GM23248 (cell line): ENCODE measurements at regions not wholly inside any gene's neighbourhood (a gene's known extent, or its start where the extent isn't known, plus 50 kb on each side); places are given as distances from the start of the nearest gene placed in this dataset.

Experiments used
- DNase-seq: peaks from one replicate; pipeline ENCODE4 v3.0.0-alpha.2; 2015
- H2AFZ ChIP-seq: fragments of 200-600 bp; sonication (generic); 2 replicates; pipeline ENCODE4 v1.6.1; 2016; ENCODE audit warnings: antibody characterized with exemption
- H3F3A ChIP-seq: fragments of 200-600 bp; sonication (generic); 2 replicates; pipeline ENCODE4 v1.6.1; 2016; ENCODE audit warnings: mild to moderate bottlenecking, antibody characterized with exemption, mixed run types; ENCODE audit not compliant: insufficient read depth
- H3K27ac ChIP-seq: fragments of 200-600 bp; sonication (generic); 2 replicates; pipeline ENCODE4 v1.5.1; 2016; ENCODE audit warnings: mild to moderate bottlenecking
- H3K27me3 ChIP-seq: fragments of 200-600 bp; sonication (generic); replicated peaks from 2 replicates; pipeline ENCODE4 v1.6.1; 2016; ENCODE audit warnings: mild to moderate bottlenecking; ENCODE audit not compliant: insufficient read depth
- H3K36me3 ChIP-seq: fragments of 200-600 bp; sonication (generic); 2 replicates; pipeline ENCODE4 v1.6.1; 2016; ENCODE audit warnings: low read depth, mild to moderate bottlenecking
- H3K4me1 ChIP-seq: fragments of 200-600 bp; sonication (generic); 2 replicates; pipeline ENCODE4 v1.6.1; 2016; ENCODE audit warnings: mild to moderate bottlenecking; ENCODE audit not compliant: insufficient read depth
- H3K4me2 ChIP-seq: fragments of 200-600 bp; sonication (generic); one replicate; pipeline ENCODE4 v1.6.1; 2016; ENCODE audit warnings: mild to moderate bottlenecking; ENCODE audit not compliant: unreplicated experiment
- H3K4me3 ChIP-seq: fragments of 200-600 bp; sonication (generic); 2 replicates; pipeline ENCODE4 v1.5.1; 2016; ENCODE audit warnings: mild to moderate bottlenecking
- H3K79me2 ChIP-seq: fragments of 200-600 bp; sonication (generic); 2 replicates; pipeline ENCODE4 v1.6.1; 2016; ENCODE audit warnings: mild to moderate bottlenecking; ENCODE audit not compliant: insufficient read depth
- H3K9ac ChIP-seq: fragments of 200-600 bp; sonication (generic); 2 replicates; pipeline ENCODE4 v1.6.1; 2016; ENCODE audit warnings: mild to moderate bottlenecking
- H3K9me2 ChIP-seq: fragments of 200-600 bp; sonication (generic); 2 replicates; pipeline ENCODE4 v1.6.1; 2016; ENCODE audit warnings: mixed run types, mild to moderate bottlenecking, moderate library complexity; ENCODE audit not compliant: insufficient read depth
- H3K9me3 ChIP-seq: fragments of 200-600 bp; sonication (generic); one replicate; pipeline ENCODE4 v1.6.1; 2017; ENCODE audit warnings: low read depth
- H4K20me1 ChIP-seq: fragments of 200-600 bp; sonication (generic); 2 replicates; pipeline ENCODE4 v1.6.0; 2016; ENCODE audit not compliant: insufficient read depth
- EZH2 ChIP-seq: fragments of 200-600 bp; sonication (generic); IDR thresholded peaks from 2 replicates; pipeline ENCODE4 v1.6.1; 2018; ENCODE audit warnings: antibody characterized with exemption, mild to moderate bottlenecking; ENCODE audit not compliant: insufficient read depth, poor library complexity, severe bottlenecking
- EZH2phosphoT487 ChIP-seq: fragments of 200-600 bp; sonication (generic); IDR thresholded peaks from 2 replicates; pipeline ENCODE4 v1.6.1; 2018; ENCODE audit warnings: antibody characterized with exemption, moderate library complexity, mild to moderate bottlenecking, low read depth; ENCODE audit not compliant: insufficient read depth
- WGBS, 2 experiments: methylation state at CpG; one replicate each; pipeline ENCODE4 v1.1.6; 2015 to 2017; ENCODE audit warnings: low lambda C conversion rate in 2 of 2, low coverage in 1 of 2; ENCODE audit errors: missing lambda C conversion rate in 2 of 2; 5-methylcytosine and 5-hydroxymethylcytosine counted together
- in situ Hi-C: fragments of 300-500 bp; cut with MboI; formaldehyde crosslinking; loops from 2 replicates; pipeline ENCODE4 v1.15.0; 2020

DNA sequence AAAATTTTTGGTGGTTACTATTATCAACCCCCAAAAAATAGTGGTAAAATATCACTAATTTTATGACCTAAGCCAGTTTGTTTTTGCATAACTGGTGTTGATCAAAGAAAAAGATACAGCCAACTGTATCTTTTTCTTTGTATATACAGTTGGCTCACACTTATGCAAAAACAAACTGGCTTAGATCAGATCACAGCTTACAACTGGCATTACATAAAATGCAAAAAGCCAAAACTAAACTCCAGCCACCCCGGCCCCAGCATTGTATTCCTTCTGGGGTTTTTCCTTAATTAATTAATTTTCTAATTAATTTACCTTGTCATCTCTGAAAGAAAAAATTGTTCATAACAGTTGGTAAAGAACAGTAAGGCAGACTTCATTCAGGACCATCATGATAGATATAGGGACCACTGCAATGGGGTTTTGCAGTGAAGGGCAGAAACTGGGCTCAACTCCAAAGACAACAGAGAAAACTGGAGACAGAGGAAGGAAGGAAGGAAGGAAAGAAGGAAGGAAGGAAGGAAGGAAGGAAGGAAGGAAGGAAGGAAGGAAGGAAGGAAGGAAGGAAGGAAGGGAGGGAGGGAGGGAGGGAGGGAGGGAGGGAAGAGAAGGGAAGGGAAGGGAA lies 202.1 kb downstream of the HNRNPD start:
- TF ChIP-seq EZH2, result no peak
- no peak for TF ChIP-seq EZH2phosphoT487
- Histone ChIP-seq H3F3A (no peaks in the 10 kb centered on the region), H3K27ac (no peak overlapping the region), H2AFZ (no peak overlapping the region), H3K4me1 (no peaks in the 10 kb centered on the region), H3K9ac (no peak overlapping the region), H3K9me3 (no peaks in the 10 kb centered on the region), H3K27me3 (no peaks in the 10 kb centered on the region), H3K36me3 (no peaks in the 10 kb centered on the region), H3K79me2 (no peaks in the 10 kb centered on the region), H4K20me1 (no peaks in the 10 kb centered on the region), H3K9me2 (no peaks in the 10 kb centered on the region), H3K4me2 (no peak overlapping the region), H3K4me3 (no peak overlapping the region)
- in situ Hi-C loops, result no loop called here
- WGBS, 2 experiments, result 12 to 16% methylated on average over 1 of the region's 1 CpG
- DNase-seq, result no peak

GRCh38 chr4:82149750-82150149 lies 224.0 kb downstream of the HNRNPD start:
- Histone ChIP-seq H3K9me2 (no peaks in the 10 kb centered on the region), H4K20me1 (no peaks in the 10 kb centered on the region), H3K9ac (no peak overlapping the region), H3K9me3 (no peaks in the 10 kb centered on the region), H3K27me3 (no peaks in the 10 kb centered on the region), H3K36me3 (no peaks in the 10 kb centered on the region), H2AFZ (no peak overlapping the region), H3F3A (no peaks in the 10 kb centered on the region), H3K4me2 (no peak overlapping the region), H3K27ac (no peak overlapping the region), H3K4me1 (no peaks in the 10 kb centered on the region), H3K4me3 (no peak overlapping the region), H3K79me2 (no peaks in the 10 kb centered on the region)
- in situ Hi-C loops, result no loop called here
- no peak for DNase-seq
- no peak for TF ChIP-seq EZH2
- no peak for TF ChIP-seq EZH2phosphoT487

DNA sequence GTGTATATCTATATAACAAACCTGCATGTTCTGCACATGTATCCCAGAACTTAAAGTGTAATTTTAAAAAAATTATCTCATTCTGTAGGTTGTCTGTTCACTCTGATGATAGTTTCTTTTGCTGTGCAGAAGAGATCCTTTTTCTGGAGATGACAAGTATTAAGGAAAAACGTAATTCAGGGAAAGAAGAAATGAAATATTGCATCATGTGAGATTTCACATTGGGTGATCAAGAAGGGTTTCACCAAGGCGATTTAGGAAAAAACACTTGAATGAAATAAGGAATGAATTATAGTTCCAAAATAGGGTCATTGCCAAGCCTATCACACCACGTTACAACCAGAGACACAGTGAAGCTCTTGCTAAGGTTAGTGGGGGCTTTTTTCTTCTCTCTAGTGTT lies 227.9 kb downstream of the HNRNPD start:
- no peaks in the 10 kb centered on the region for H3K36me3 ChIP-seq
- no peak for DNase-seq
- H3K27ac ChIP-seq, result no peak overlapping the region
- no peaks in the 10 kb centered on the region for H3F3A ChIP-seq
- H3K79me2 ChIP-seq, result no peaks in the 10 kb centered on the region
- H2AFZ ChIP-seq, result no peak overlapping the region
- H3K9ac ChIP-seq, result no peak overlapping the region
- H4K20me1 ChIP-seq, result no peaks in the 10 kb centered on the region
- in situ Hi-C loops, result no loop called here
- H3K9me2 ChIP-seq, result no peaks in the 10 kb centered on the region
- no peak overlapping the region for H3K4me2 ChIP-seq
- no peaks in the 10 kb centered on the region for H3K27me3 ChIP-seq
- H3K9me3 ChIP-seq, result no peaks in the 10 kb centered on the region
- no peak for TF ChIP-seq EZH2phosphoT487
- no peak for TF ChIP-seq EZH2
- 6 to 16% methylated on average over 3 of the region's 3 CpGs for WGBS, 2 experiments
- no peaks in the 10 kb centered on the region for H3K4me1 ChIP-seq
- H3K4me3 ChIP-seq, result no peak overlapping the region

GRCh38 chr4:82140422-82140821 lies 233.4 kb downstream of the HNRNPD start:
- 31 to 50% methylated on average over 1 to 2 of the region's 2 CpGs for WGBS, 2 experiments
- H3K27me3 ChIP-seq, result no peaks in the 10 kb centered on the region
- in situ Hi-C loops, result no loop called here

GRCh38 chr4:82139287-82139686 lies 234.5 kb downstream of the HNRNPD start:
- Histone ChIP-seq H4K20me1 (no peaks in the 10 kb centered on the region), H3K9me2 (no peaks in the 10 kb centered on the region), H3K9ac (no peak overlapping the region), H3K4me3 (no peak overlapping the region), H3K27ac (no peak overlapping the region), H2AFZ (no peak overlapping the region), H3K36me3 (no peaks in the 10 kb centered on the region), H3K4me2 (no peak overlapping the region), H3K27me3 (no peaks in the 10 kb centered on the region), H3F3A (no peaks in the 10 kb centered on the region), H3K4me1 (no peaks in the 10 kb centered on the region), H3K9me3 (no peaks in the 10 kb centered on the region), H3K79me2 (no peaks in the 10 kb centered on the region)
- in situ Hi-C loops, result no loop called here
- 25 to 27% methylated on average over 3 of the region's 3 CpGs for WGBS, 2 experiments
- TF ChIP-seq EZH2 (no peak), EZH2phosphoT487 (no peak)
- DNase-seq, result no peak

More at GRCh38 chr4:82140422-82140821, 233.4 kb downstream of the HNRNPD start:
- TF ChIP-seq EZH2 (no peak), EZH2phosphoT487 (no peak)
- Histone ChIP-seq H3K9me3 (no peaks in the 10 kb centered on the region), H3K79me2 (no peaks in the 10 kb centered on the region), H4K20me1 (no peaks in the 10 kb centered on the region), H3K36me3 (no peaks in the 10 kb centered on the region), H3K4me3 (no peak overlapping the region), H3K9me2 (no peaks in the 10 kb centered on the region), H3K4me2 (no peak overlapping the region), H2AFZ (no peak overlapping the region), H3F3A (no peaks in the 10 kb centered on the region), H3K9ac (no peak overlapping the region), H3K27ac (no peak overlapping the region), H3K4me1 (no peaks in the 10 kb centered on the region)
- no peak for DNase-seq
